Fibroblast of lung (primary cell): ENCODE measurements at regions not wholly inside any gene's neighbourhood (a gene's known extent, or its start where the extent isn't known, plus 50 kb on each side); places are given as distances from the start of the nearest gene placed in this dataset.

Source experiments
- DNase-seq, 2 donors: peaks; one replicate each; pipeline versions ENCODE4 v3.0.0 to v3.0.0-alpha.2; 2010; ENCODE audit warnings: low read depth in 2 of 2
- H2AFZ ChIP-seq: 2 replicates; pipeline ENCODE4 v1.5.1; 2012; ENCODE audit warnings: low read length, control low read depth, inconsistent platforms
- H3K27ac ChIP-seq: 2 replicates; pipeline ENCODE4 v1.5.1; 2011; ENCODE audit warnings: low read length, control low read depth; ENCODE audit not compliant: insufficient read depth
- H3K27me3 ChIP-seq: 2 replicates; pipeline ENCODE4 v1.5.1; 2011; ENCODE audit warnings: mild to moderate bottlenecking, low read length; ENCODE audit not compliant: control insufficient read depth, insufficient read depth
- H3K36me3 ChIP-seq: 2 replicates; pipeline ENCODE4 v1.5.1; 2011; ENCODE audit warnings: low read length; ENCODE audit not compliant: control insufficient read depth, insufficient read depth
- H3K4me1 ChIP-seq: 2 replicates; pipeline ENCODE4 v1.5.1; 2011; ENCODE audit warnings: low read length; ENCODE audit not compliant: control insufficient read depth, insufficient read depth; ENCODE audit errors: extremely low read depth
- H3K4me2 ChIP-seq: 2 replicates; pipeline ENCODE4 v1.5.1; 2011; ENCODE audit warnings: low read length, control low read depth; ENCODE audit not compliant: insufficient read depth; ENCODE audit errors: extremely low read depth
- H3K4me3 ChIP-seq, 4 experiments: fragments of 200-600 bp in 1 of 4; sonication (generic) in 1 of 4; replicated peaks in 1 of 4; 2 replicates each; pipeline ENCODE4 v1.5.1; 2011 to 2016; ENCODE audit warnings: low read length in 4 of 4, low read depth in 3 of 4, mild to moderate bottlenecking in 3 of 4, control low read depth in 2 of 4, inconsistent platforms in 1 of 4, mixed read lengths in 1 of 4; ENCODE audit not compliant: insufficient read depth in 1 of 4; ENCODE audit errors: control extremely low read depth in 1 of 4
- H3K79me2 ChIP-seq: 2 replicates; pipeline ENCODE4 v1.5.1; 2012; ENCODE audit warnings: mild to moderate bottlenecking, low read length, inconsistent platforms; ENCODE audit not compliant: control insufficient read depth, insufficient read depth
- H3K9ac ChIP-seq: 2 replicates; pipeline ENCODE4 v1.5.1; 2011; ENCODE audit warnings: mild to moderate bottlenecking, low read length, control low read depth; ENCODE audit not compliant: insufficient read depth
- H3K9me3 ChIP-seq: 2 replicates; pipeline ENCODE4 v1.5.1; 2012; ENCODE audit warnings: low read depth, low read length; ENCODE audit not compliant: control insufficient read depth, insufficient read depth
- H4K20me1 ChIP-seq: 2 replicates; pipeline ENCODE4 v1.5.1; 2011; ENCODE audit warnings: low read length; ENCODE audit not compliant: control insufficient read depth, insufficient read depth; ENCODE audit errors: extremely low read depth
- CTCF ChIP-seq, 2 donors: IDR thresholded peaks in 1 of 2; conservative IDR thresholded peaks in 1 of 2; 1 replicate in 1 of 2; 2 replicates in 1 of 2; pipeline ENCODE4 v1.5.1; 2011 to 2012; ENCODE audit warnings: low read length in 2 of 2, control low read depth in 1 of 2, inconsistent platforms in 1 of 2, low read depth in 1 of 2, mild to moderate bottlenecking in 1 of 2
- EZH2 ChIP-seq: IDR thresholded peaks from 2 replicates; pipeline ENCODE4 v1.5.1; 2012; ENCODE audit warnings: low read length, control low read depth, mild to moderate bottlenecking; ENCODE audit errors: missing control alignments

GRCh38 chr16:80260906-80261311, 279.9 kb upstream of the DYNLRB2 start:
- H3K4me3 ChIP-seq = no peak overlapping the region
- no peaks in the 10 kb centered on the region for H3K36me3 ChIP-seq
- H4K20me1 ChIP-seq = no peaks in the 10 kb centered on the region
- H3K79me2 ChIP-seq = no peaks in the 10 kb centered on the region
- H2AFZ ChIP-seq = no peak overlapping the region
- H3K27me3 ChIP-seq = no peaks in the 10 kb centered on the region
- peak in 1 of 2 donors; percentile 24 for DNase-seq
- TF ChIP-seq CTCF (conservative IDR thresholded peaks at IDR 0.05 in 1 of 2, IDR thresholded peaks at IDR 0.05 in 1 of 2; ENCODE audit: low read depth in 1 of 2, low read length in 2 of 2) (no peak), EZH2 (no peak)
- no peaks in the 10 kb centered on the region for H3K9me3 ChIP-seq
- H3K4me1 ChIP-seq = no peaks in the 10 kb centered on the region
- H3K4me2 ChIP-seq = no peak overlapping the region
- H3K27ac ChIP-seq = no peak overlapping the region
- no peak overlapping the region for H3K9ac ChIP-seq

- no peaks in the 10 kb centered on the region for H4K20me1 ChIP-seq
- no peak overlapping the region for H3K9ac ChIP-seq
- no peaks in the 10 kb centered on the region for H3K4me1 ChIP-seq
- no peaks in the 10 kb centered on the region for H3K9me3 ChIP-seq
- H3K4me3 ChIP-seq = no peak overlapping the region
- H3K27ac ChIP-seq = no peak overlapping the region
- H3K79me2 ChIP-seq = no peaks in the 10 kb centered on the region
- no peak overlapping the region for H3K4me2 ChIP-seq
- H3K36me3 ChIP-seq = no peaks in the 10 kb centered on the region
- H3K27me3 ChIP-seq = no peaks in the 10 kb centered on the region
- H2AFZ ChIP-seq = no peak overlapping the region
- TF ChIP-seq CTCF (conservative IDR thresholded peaks at IDR 0.05 in 1 of 2, IDR thresholded peaks at IDR 0.05 in 1 of 2; ENCODE audit: low read depth in 1 of 2, low read length in 2 of 2) (no peak), EZH2 (no peak)
- peak in 1 of 2 donors; percentile 45 for DNase-seq
Observed at GRCh38 chr16:80259290-80259805, 281.4 kb upstream of the DYNLRB2 start.

GRCh38 chr16:80258407-80258806, 282.4 kb upstream of the DYNLRB2 start:
- no peak overlapping the region for H3K27ac ChIP-seq
- H3K36me3 ChIP-seq = no peaks in the 10 kb centered on the region
- H3K4me2 ChIP-seq = no peak overlapping the region
- no peak overlapping the region for H3K9ac ChIP-seq
- no peak overlapping the region for H2AFZ ChIP-seq
- no peak for DNase-seq
- TF ChIP-seq CTCF (conservative IDR thresholded peaks at IDR 0.05 in 1 of 2, IDR thresholded peaks at IDR 0.05 in 1 of 2; ENCODE audit: low read depth in 1 of 2, low read length in 2 of 2) (no peak), EZH2 (no peak)
- no peaks in the 10 kb centered on the region for H3K27me3 ChIP-seq
- H4K20me1 ChIP-seq = no peaks in the 10 kb centered on the region
- no peaks in the 10 kb centered on the region for H3K4me1 ChIP-seq
- no peak overlapping the region for H3K4me3 ChIP-seq
- no peaks in the 10 kb centered on the region for H3K79me2 ChIP-seq
- no peaks in the 10 kb centered on the region for H3K9me3 ChIP-seq
